GM23338 (cell line): ENCODE measurements at regions not wholly inside any gene's neighbourhood (a gene's known extent, or its start where the extent isn't known, plus 50 kb on each side); places are given as distances from the start of the nearest gene placed in this dataset.

Experiments used
- CREB1 ChIP-seq: fragments of 250-450 bp; sonication (Bioruptor Pico); IDR thresholded peaks from 2 replicates; pipeline ENCODE4 v1.5.0; 2020; ENCODE audit warnings: low read depth, mild to moderate bottlenecking, moderate library complexity
- CTCF ChIP-seq, 2 experiments: fragments of 200-600 bp in 1 of 2; sonication (generic) in 1 of 2; conservative IDR thresholded peaks; 2 replicates each; pipeline versions ENCODE4 v1.5.1 to v1.6.1; 2016 to 2017; ENCODE audit warnings: antibody characterized with exemption in 2 of 2, low read depth in 2 of 2, mild to moderate bottlenecking in 2 of 2, moderate library complexity in 1 of 2
- ETS1 ChIP-seq: IDR thresholded peaks from 2 replicates; pipeline ENCODE4 v1.6.1; 2016; ENCODE audit warnings: antibody characterized with exemption
- EZH2 ChIP-seq: fragments of 200-600 bp; sonication (generic); IDR thresholded peaks from one replicate; pipeline ENCODE4 v1.8.0; 2017; ENCODE audit warnings: antibody characterized with exemption, mild to moderate bottlenecking, low read depth; ENCODE audit not compliant: unreplicated experiment
- EZH2phosphoT487 ChIP-seq: fragments of 200-600 bp; sonication (generic); IDR thresholded peaks from one replicate; pipeline ENCODE4 v1.8.1; 2018; ENCODE audit warnings: antibody characterized with exemption; ENCODE audit not compliant: unreplicated experiment
- JUNB ChIP-seq: IDR thresholded peaks from one replicate; pipeline ENCODE4 v1.6.1; 2016; ENCODE audit warnings: antibody characterized with exemption; ENCODE audit not compliant: unreplicated experiment
- POLR2AphosphoS5 ChIP-seq: IDR thresholded peaks from 2 replicates; pipeline ENCODE4 v1.6.1; 2016; ENCODE audit warnings: antibody characterized with exemption, low read depth
- ZNF331 ChIP-seq: fragments of 250-450 bp; sonication (Bioruptor Pico); IDR thresholded peaks from 2 replicates; pipeline ENCODE4 v1.5.0; 2020; ENCODE audit warnings: low read depth, mild to moderate bottlenecking, moderate library complexity
- TF ChIP-seq, protein P1 (sequence below): IDR thresholded peaks from one replicate; pipeline ENCODE4 v1.6.1; 2018; ENCODE audit warnings: antibody characterized with exemption; ENCODE audit not compliant: unreplicated experiment

DNA sequence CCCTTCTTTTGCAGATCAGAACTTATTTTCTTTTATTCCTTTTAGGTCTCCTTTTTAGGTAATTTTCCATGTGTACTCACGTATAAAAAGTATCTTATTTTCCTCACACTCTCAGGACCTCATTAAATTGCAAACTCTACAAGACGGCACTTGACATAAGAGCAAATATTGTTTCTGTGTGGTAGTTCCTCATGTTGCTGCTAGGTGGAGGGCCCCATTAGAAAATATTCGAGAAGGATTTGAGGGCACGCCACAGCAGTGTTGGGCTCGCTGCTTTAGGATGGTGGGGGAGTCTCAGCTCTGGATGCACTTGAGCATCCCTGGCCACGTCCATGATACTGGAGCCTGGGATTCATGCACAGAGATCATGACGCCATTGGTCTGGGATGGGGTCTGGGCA is 64.9 kb upstream of the ZFP64 start:
- TF ChIP-seq EZH2 (no peak), CTCF (conservative IDR thresholded peaks at IDR 0.05; ENCODE audit: low read depth in 2 of 2) (peak; percentile 9 to 20; a peak in 2 of 4 replicates), CREB1 (no peak), POLR2AphosphoS5 (no peak), EZH2phosphoT487 (no peak), ZNF331 (CRISPR knock-in tag) (no peak), ETS1 (no peak), JUNB (no peak)
- TF ChIP-seq, protein P1, sequence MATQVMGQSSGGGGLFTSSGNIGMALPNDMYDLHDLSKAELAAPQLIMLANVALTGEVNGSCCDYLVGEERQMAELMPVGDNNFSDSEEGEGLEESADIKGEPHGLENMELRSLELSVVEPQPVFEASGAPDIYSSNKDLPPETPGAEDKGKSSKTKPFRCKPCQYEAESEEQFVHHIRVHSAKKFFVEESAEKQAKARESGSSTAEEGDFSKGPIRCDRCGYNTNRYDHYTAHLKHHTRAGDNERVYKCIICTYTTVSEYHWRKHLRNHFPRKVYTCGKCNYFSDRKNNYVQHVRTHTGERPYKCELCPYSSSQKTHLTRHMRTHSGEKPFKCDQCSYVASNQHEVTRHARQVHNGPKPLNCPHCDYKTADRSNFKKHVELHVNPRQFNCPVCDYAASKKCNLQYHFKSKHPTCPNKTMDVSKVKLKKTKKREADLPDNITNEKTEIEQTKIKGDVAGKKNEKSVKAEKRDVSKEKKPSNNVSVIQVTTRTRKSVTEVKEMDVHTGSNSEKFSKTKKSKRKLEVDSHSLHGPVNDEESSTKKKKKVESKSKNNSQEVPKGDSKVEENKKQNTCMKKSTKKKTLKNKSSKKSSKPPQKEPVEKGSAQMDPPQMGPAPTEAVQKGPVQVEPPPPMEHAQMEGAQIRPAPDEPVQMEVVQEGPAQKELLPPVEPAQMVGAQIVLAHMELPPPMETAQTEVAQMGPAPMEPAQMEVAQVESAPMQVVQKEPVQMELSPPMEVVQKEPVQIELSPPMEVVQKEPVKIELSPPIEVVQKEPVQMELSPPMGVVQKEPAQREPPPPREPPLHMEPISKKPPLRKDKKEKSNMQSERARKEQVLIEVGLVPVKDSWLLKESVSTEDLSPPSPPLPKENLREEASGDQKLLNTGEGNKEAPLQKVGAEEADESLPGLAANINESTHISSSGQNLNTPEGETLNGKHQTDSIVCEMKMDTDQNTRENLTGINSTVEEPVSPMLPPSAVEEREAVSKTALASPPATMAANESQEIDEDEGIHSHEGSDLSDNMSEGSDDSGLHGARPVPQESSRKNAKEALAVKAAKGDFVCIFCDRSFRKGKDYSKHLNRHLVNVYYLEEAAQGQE: no peak
